HL-60 (cell line): ENCODE measurements at regions not wholly inside any gene's neighbourhood (a gene's known extent, or its start where the extent isn't known, plus 50 kb on each side); places are given as distances from the start of the nearest gene placed in this dataset.

Experiments
- CTCF ChIP-seq: IDR thresholded peaks from one replicate; pipeline ENCODE4 v1.5.1; 2011; ENCODE audit warnings: low read length, control low read depth, inconsistent platforms; ENCODE audit not compliant: insufficient read depth
- GABPA ChIP-seq: IDR thresholded peaks from 2 replicates; pipeline ENCODE4 v1.6.1; 2012; ENCODE audit warnings: low read depth
- POLR2AphosphoS5 ChIP-seq: IDR thresholded peaks from 2 replicates; pipeline ENCODE4 v1.6.1; 2012; ENCODE audit warnings: low read depth
- TF ChIP-seq, protein P1 (sequence below): IDR thresholded peaks from 2 replicates; pipeline ENCODE4 v1.6.1; 2012; ENCODE audit warnings: low read depth; ENCODE audit not compliant: insufficient replicate concordance

DNA sequence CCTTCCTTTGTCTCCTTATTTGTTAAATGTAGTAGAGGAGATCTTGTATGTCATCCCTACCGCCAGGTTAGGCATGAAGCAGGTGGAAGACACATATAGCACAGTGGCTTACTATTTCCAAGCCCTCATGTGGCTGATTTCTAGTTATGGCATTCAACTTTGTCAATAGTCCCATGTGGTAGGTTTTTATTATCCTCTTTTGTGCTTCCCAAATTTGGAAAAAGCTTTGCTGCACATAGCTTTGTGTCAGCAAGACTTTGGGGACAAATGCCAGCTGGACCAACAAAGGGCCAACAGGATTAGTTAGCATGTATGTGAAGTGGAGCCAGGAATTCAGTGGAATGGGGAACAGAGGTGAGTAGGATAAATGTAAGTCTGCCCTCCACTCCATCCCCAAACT is 276.3 kb downstream of the PSAT1 start:
- TF ChIP-seq POLR2AphosphoS5 (no peak), CTCF (no peak), GABPA (no peak)
- TF ChIP-seq, protein P1, sequence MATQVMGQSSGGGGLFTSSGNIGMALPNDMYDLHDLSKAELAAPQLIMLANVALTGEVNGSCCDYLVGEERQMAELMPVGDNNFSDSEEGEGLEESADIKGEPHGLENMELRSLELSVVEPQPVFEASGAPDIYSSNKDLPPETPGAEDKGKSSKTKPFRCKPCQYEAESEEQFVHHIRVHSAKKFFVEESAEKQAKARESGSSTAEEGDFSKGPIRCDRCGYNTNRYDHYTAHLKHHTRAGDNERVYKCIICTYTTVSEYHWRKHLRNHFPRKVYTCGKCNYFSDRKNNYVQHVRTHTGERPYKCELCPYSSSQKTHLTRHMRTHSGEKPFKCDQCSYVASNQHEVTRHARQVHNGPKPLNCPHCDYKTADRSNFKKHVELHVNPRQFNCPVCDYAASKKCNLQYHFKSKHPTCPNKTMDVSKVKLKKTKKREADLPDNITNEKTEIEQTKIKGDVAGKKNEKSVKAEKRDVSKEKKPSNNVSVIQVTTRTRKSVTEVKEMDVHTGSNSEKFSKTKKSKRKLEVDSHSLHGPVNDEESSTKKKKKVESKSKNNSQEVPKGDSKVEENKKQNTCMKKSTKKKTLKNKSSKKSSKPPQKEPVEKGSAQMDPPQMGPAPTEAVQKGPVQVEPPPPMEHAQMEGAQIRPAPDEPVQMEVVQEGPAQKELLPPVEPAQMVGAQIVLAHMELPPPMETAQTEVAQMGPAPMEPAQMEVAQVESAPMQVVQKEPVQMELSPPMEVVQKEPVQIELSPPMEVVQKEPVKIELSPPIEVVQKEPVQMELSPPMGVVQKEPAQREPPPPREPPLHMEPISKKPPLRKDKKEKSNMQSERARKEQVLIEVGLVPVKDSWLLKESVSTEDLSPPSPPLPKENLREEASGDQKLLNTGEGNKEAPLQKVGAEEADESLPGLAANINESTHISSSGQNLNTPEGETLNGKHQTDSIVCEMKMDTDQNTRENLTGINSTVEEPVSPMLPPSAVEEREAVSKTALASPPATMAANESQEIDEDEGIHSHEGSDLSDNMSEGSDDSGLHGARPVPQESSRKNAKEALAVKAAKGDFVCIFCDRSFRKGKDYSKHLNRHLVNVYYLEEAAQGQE = no peak
